ENCODE measurements at regions not wholly inside any gene's neighbourhood (a gene's known extent, or its start where the extent isn't known, plus 50 kb on each side); places are given as distances from the start of the nearest gene placed in this dataset.

GRCh38 chr14:101472518-101472849, 88.8 kb upstream of the DIO3 start:
- intact Hi-C loops (cut with DNase I) = no loop called here
- H3K27ac ChIP-seq = no peak overlapping the region
- 91% methylated on average over 6 of the region's 6 CpGs for WGBS
- no peak for DNase-seq (ENCODE audit: low spot score)
- no peaks in the 10 kb centered on the region for H3K36me3 ChIP-seq
- no peaks in the 10 kb centered on the region for H3K9me3 ChIP-seq
- TF ChIP-seq POLR2AphosphoS5 (IDR thresholded peaks at IDR 0.05) = no peak
- TF ChIP-seq CTCF (IDR thresholded peaks at IDR 0.05) = no peak
- no peak for TF ChIP-seq POLR2A (IDR thresholded peaks at IDR 0.05)
- no peaks in the 10 kb centered on the region for H3K4me1 ChIP-seq (replicated peaks)
- no peak overlapping the region for H3K4me3 ChIP-seq
- no peaks in the 10 kb centered on the region for H3K27me3 ChIP-seq (replicated peaks; ENCODE audit: insufficient read depth)

DNA sequence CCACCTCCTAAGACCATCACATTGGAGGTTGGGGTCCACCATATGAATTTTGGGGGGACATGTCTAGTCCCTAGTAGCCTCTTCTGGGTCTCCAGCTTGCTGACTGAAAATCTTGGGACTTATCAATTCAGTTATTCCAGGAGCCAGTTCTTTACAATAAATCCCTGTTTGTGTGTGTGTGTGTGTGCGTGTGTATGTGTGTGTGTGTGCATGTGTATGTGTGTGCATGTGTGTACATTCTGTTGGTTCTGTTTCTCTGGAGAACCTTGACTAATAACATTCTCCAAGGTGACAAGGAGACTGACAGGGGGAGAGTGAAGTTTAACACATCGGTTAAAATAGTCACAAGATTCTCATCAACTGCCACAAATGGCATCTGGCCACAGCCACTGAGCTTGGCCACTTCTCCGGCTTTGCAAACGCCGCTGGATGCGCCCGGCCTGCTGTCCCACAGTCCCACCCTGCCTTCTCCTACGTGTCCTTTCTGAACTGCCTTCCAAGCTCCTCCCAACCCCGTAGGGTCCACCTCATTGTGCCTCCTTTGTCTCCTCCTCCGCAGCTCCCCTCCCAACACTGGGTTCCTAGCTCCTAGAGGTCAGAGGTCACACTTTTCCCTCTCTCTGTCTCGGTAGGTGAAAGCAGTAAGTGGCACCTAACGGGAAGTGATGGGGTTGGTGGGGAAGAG, 88.1 kb upstream of the DIO3 start:
- no peak for DNase-seq (ENCODE audit: low spot score)
- H3K4me3 ChIP-seq = no peak overlapping the region
- no peaks in the 10 kb centered on the region for H3K4me1 ChIP-seq (replicated peaks)
- H3K27me3 ChIP-seq (replicated peaks; ENCODE audit: insufficient read depth) = no peaks in the 10 kb centered on the region
- TF ChIP-seq CTCF (IDR thresholded peaks at IDR 0.05) (no peak), POLR2A (IDR thresholded peaks at IDR 0.05) (no peak), POLR2AphosphoS5 (IDR thresholded peaks at IDR 0.05) (no peak)
- WGBS = 92% methylated on average over 12 of the region's 12 CpGs
- H3K9me3 ChIP-seq = no peaks in the 10 kb centered on the region
- H3K36me3 ChIP-seq = no peaks in the 10 kb centered on the region
- no peak overlapping the region for H3K27ac ChIP-seq
- intact Hi-C loops (cut with DNase I) = no loop called here

GRCh38 chr14:101473795-101474562, 87.3 kb upstream of the DIO3 start:
- no peaks in the 10 kb centered on the region for H3K4me1 ChIP-seq (replicated peaks)
- intact Hi-C loops (cut with DNase I) = no loop called here
- H3K27me3 ChIP-seq (replicated peaks; ENCODE audit: insufficient read depth) = no peaks in the 10 kb centered on the region
- DNase-seq (ENCODE audit: low spot score) = no peak
- no peak overlapping the region for H3K27ac ChIP-seq
- TF ChIP-seq POLR2A (IDR thresholded peaks at IDR 0.05) (no peak), CTCF (IDR thresholded peaks at IDR 0.05) (no peak), POLR2AphosphoS5 (IDR thresholded peaks at IDR 0.05) (no peak)
- WGBS = 67% methylated on average over 23 of the region's 23 CpGs
- no peaks in the 10 kb centered on the region for H3K36me3 ChIP-seq
- H3K9me3 ChIP-seq = no peaks in the 10 kb centered on the region
- no peak overlapping the region for H3K4me3 ChIP-seq

- intact Hi-C loops (cut with DNase I) = loop anchor here (5.0 kb wide), 1 partner anchor 113 kb away; no protein-coding TSS in a partner anchor
- no peak for DNase-seq (ENCODE audit: low spot score)
- WGBS = 79% methylated on average over 18 of the region's 19 CpGs
- no peak overlapping the region for H3K4me3 ChIP-seq
- H3K27me3 ChIP-seq (replicated peaks; ENCODE audit: insufficient read depth) = no peaks in the 10 kb centered on the region
- H3K4me1 ChIP-seq (replicated peaks) = no peaks in the 10 kb centered on the region
- no peaks in the 10 kb centered on the region for H3K36me3 ChIP-seq
- TF ChIP-seq POLR2AphosphoS5 (IDR thresholded peaks at IDR 0.05) (no peak), CTCF (IDR thresholded peaks at IDR 0.05) (no peak), POLR2A (IDR thresholded peaks at IDR 0.05) (no peak)
- H3K27ac ChIP-seq = peak overlapping the region in 1 of 2 donors; percentile 47
- H3K9me3 ChIP-seq = no peaks in the 10 kb centered on the region
Observed at GRCh38 chr14:101474563-101475455, 86.5 kb upstream of the DIO3 start.

Measured in prostate gland (tissue), 2 donors.